HuH-7 (cell line): ENCODE measurements at regions not wholly inside any gene's neighbourhood (a gene's known extent, or its start where the extent isn't known, plus 50 kb on each side); places are given as distances from the start of the nearest gene placed in this dataset.

Source experiments
- DNase-seq: peaks from one replicate; pipeline ENCODE4 v3.0.0; 2011; ENCODE audit warnings: low spot score

- no peak for DNase-seq
These were observed 60.1 kb upstream of the ASXL3 start for GRCh38 chr18:33517950-33518349.

- DNase-seq, result no peak
These were observed 65.0 kb upstream of the ASXL3 start for GRCh38 chr18:33513027-33513426.

GRCh38 chr18:33507019-33507418 lies 66.5 kb upstream of the CCDC178 start:
- DNase-seq, result no peak

GRCh38 chr18:33505798-33506197 lies 65.3 kb upstream of the CCDC178 start:
- no peak for DNase-seq

GRCh38 chr18:33505297-33505696 lies 64.8 kb upstream of the CCDC178 start:
- DNase-seq, result no peak

GRCh38 chr18:33495278-33495677 lies 54.8 kb upstream of the CCDC178 start:
- DNase-seq, result peak; percentile 16
